ENCODE measurements at regions not wholly inside any gene's neighbourhood (a gene's known extent, or its start where the extent isn't known, plus 50 kb on each side); places are given as distances from the start of the nearest gene placed in this dataset.

DNA sequence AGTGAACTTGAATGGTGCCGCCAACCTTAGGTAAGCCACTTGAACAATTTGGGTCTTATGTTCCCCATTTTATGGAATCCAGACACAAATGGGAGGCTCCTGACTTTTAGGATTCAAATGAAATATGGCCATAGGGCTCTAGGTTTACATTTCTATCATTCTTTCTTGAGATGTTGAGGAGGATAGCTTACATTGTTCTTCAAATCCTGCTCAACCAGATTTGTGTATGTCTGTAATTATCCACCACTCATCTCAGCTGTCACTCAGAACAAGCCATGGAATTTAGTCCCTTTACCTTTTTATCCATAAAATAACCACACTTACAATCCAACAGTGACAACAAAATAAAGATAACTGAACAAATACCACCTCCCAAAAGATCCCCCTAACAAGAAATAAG lies 682.9 kb upstream of the PTBP2 start:
- intact Hi-C loops (cut with micrococcal nuclease; ENCODE audit: unreplicated experiment): no loop called here
- Histone ChIP-seq H3K9me2 (ENCODE audit: insufficient read depth, low read length) (no peaks in the 10 kb centered on the region), H3K36me3 (ENCODE audit: insufficient read depth, low read length) (no peaks in the 10 kb centered on the region), H3K4me3 (ENCODE audit: low read depth, low read length, poor library complexity, severe bottlenecking) (no peak overlapping the region), H3K4me1 (ENCODE audit: insufficient read depth, low read length, poor library complexity, severe bottlenecking) (no peaks in the 10 kb centered on the region), H3K27ac (ENCODE audit: low read depth, low read length, poor library complexity, severe bottlenecking) (no peak overlapping the region), H4K20me1 (ENCODE audit: insufficient read depth, low read length) (no peaks in the 10 kb centered on the region), H2AFZ (ENCODE audit: low read length) (no peak overlapping the region), H3K9me3 (ENCODE audit: low read length) (no peaks in the 10 kb centered on the region), H3K79me2 (ENCODE audit: insufficient read depth, low read depth, low read length) (no peaks in the 10 kb centered on the region), H3K4me2 (ENCODE audit: low read length) (no peak overlapping the region)
- ChIA-PET POLR2A (no interaction called here), CTCF (ENCODE audit: unreplicated experiment) (no interaction called here)
- DNase-seq (ENCODE audit: low spot score): no peak
- no TSS peak for BruUV-seq (replicated peaks)
- TF ChIP-seq EZH2phosphoT487 (IDR thresholded peaks at IDR 0.05; ENCODE audit: borderline replicate concordance, low read depth, low read length) (no peak), CTCF (conservative IDR thresholded peaks at IDR 0.05; ENCODE audit: low read length) (no peak)

DNA sequence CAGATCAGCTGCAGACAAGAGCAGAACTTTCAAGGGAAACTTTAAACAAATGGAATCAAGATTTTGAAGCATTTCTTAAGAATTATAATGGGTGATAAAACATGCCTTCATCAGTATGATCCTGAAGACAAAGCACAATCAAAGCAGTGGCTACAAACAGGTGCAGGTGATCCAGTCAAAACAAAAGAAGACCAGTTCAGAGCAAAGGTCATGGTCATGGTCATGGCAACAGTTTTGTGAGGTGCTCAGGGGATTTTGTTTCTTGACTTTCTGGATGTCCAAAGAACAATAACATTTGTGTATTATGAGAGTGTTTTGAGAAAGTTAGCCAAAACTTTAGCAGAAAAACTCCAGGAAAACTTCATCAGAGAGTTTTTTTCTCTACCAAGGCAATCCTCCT lies 681.7 kb upstream of the PTBP2 start:
- no peak for DNase-seq (ENCODE audit: low spot score)
- Histone ChIP-seq H4K20me1 (ENCODE audit: insufficient read depth, low read length) (no peaks in the 10 kb centered on the region), H3K79me2 (ENCODE audit: insufficient read depth, low read depth, low read length) (no peaks in the 10 kb centered on the region), H3K4me1 (ENCODE audit: insufficient read depth, low read length, poor library complexity, severe bottlenecking) (no peaks in the 10 kb centered on the region), H2AFZ (ENCODE audit: low read length) (no peak overlapping the region), H3K9me3 (ENCODE audit: low read length) (no peaks in the 10 kb centered on the region), H3K4me3 (ENCODE audit: low read depth, low read length, poor library complexity, severe bottlenecking) (no peak overlapping the region), H3K9me2 (ENCODE audit: insufficient read depth, low read length) (no peaks in the 10 kb centered on the region), H3K36me3 (ENCODE audit: insufficient read depth, low read length) (no peaks in the 10 kb centered on the region), H3K4me2 (ENCODE audit: low read length) (no peak overlapping the region), H3K27ac (ENCODE audit: low read depth, low read length, poor library complexity, severe bottlenecking) (no peak overlapping the region)
- TF ChIP-seq CTCF (conservative IDR thresholded peaks at IDR 0.05; ENCODE audit: low read length): no peak
- TF ChIP-seq EZH2phosphoT487 (IDR thresholded peaks at IDR 0.05; ENCODE audit: borderline replicate concordance, low read depth, low read length): no peak
- POLR2A ChIA-PET: interaction anchor here (0.6 kb wide), 1 partner anchor 649 kb away, joined by 4 read pairs; no protein-coding TSS in a partner anchor
- BruUV-seq (replicated peaks): no TSS peak
- intact Hi-C loops (cut with micrococcal nuclease; ENCODE audit: unreplicated experiment): no loop called here
- CTCF ChIA-PET (ENCODE audit: unreplicated experiment): no interaction called here

DNA sequence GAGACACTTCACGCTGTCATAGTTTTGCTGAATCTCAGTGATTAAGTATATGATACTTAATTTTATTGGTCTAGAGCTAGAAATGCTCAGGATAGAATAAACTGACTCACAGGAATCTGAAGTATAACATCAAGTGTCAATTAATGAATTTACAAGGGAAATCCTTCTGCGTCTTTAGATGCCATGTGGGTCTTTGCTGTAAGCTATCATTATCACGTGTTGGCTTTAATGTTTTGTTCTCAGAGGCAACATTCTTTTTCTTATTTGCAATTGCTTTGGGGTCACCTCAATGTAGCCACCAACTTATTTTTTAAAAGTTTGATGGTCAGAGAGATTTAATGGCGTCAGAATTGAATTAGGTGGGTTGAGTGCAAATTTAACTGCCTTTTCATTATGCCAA lies 680.1 kb upstream of the PTBP2 start:
- Histone ChIP-seq H3K4me1 (ENCODE audit: insufficient read depth, low read length, poor library complexity, severe bottlenecking) (no peaks in the 10 kb centered on the region), H3K9me2 (ENCODE audit: insufficient read depth, low read length) (no peaks in the 10 kb centered on the region), H4K20me1 (ENCODE audit: insufficient read depth, low read length) (no peaks in the 10 kb centered on the region), H3K36me3 (ENCODE audit: insufficient read depth, low read length) (no peaks in the 10 kb centered on the region), H3K79me2 (ENCODE audit: insufficient read depth, low read depth, low read length) (no peaks in the 10 kb centered on the region), H3K4me3 (ENCODE audit: low read depth, low read length, poor library complexity, severe bottlenecking) (no peak overlapping the region), H3K4me2 (ENCODE audit: low read length) (no peak overlapping the region), H3K27ac (ENCODE audit: low read depth, low read length, poor library complexity, severe bottlenecking) (no peak overlapping the region), H2AFZ (ENCODE audit: low read length) (no peak overlapping the region), H3K9me3 (ENCODE audit: low read length) (no peaks in the 10 kb centered on the region)
- ChIA-PET POLR2A (no interaction called here), CTCF (ENCODE audit: unreplicated experiment) (no interaction called here)
- no peak for TF ChIP-seq EZH2phosphoT487 (IDR thresholded peaks at IDR 0.05; ENCODE audit: borderline replicate concordance, low read depth, low read length)
- TF ChIP-seq CTCF (conservative IDR thresholded peaks at IDR 0.05; ENCODE audit: low read length): no peak
- intact Hi-C loops (cut with micrococcal nuclease; ENCODE audit: unreplicated experiment): no loop called here
- DNase-seq (ENCODE audit: low spot score): no peak
- BruUV-seq (replicated peaks): no TSS peak

Data from OCI-LY7 (cell line).